Activated CD8-positive, alpha-beta memory T cell treated with anti-CD3 and anti-CD28 coated beads for 4 hours (primary cell): ENCODE measurements at regions not wholly inside any gene's neighbourhood (a gene's known extent, or its start where the extent isn't known, plus 50 kb on each side); places are given as distances from the start of the nearest gene placed in this dataset.
"Not testable (repeated sequence)": the region's sequence is repeated elsewhere in the genome, so short reads cannot be mapped to it uniquely, and the experiment has no call there.

Source experiments
- DNase-seq, 2 donors: peaks; one replicate each; pipeline ENCODE4 v3.0.0-alpha.2; 2020; ENCODE audit warnings: low read depth in 2 of 2

- DNase-seq: no peak
Measured at GRCh38 chr13:74574964-74575728, 440.9 kb upstream of the KLF12 start.

DNA sequence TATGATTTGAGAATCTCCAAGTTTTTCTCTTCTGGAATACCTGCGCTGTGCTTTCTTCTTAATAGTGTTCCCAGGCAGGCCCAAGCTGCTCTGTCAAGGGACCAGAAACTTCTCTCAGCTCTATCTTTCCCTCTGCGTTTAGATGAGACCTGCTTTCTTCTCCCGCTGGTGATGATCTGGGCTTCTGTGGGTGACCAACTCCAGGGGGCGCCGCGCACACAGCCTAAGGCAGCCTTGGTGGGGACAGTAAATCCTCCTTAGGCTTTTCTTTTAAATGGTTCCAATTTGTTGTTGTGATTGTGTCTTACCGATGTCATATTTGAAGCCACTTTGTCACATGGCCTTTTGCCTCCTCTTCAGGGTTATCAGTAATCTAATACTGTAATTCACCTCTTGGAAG, 439.4 kb upstream of the KLF12 start:
- DNase-seq: no peak

- DNase-seq: no peak
Measured at GRCh38 chr13:74571811-74572210, 437.6 kb upstream of the KLF12 start.

DNA sequence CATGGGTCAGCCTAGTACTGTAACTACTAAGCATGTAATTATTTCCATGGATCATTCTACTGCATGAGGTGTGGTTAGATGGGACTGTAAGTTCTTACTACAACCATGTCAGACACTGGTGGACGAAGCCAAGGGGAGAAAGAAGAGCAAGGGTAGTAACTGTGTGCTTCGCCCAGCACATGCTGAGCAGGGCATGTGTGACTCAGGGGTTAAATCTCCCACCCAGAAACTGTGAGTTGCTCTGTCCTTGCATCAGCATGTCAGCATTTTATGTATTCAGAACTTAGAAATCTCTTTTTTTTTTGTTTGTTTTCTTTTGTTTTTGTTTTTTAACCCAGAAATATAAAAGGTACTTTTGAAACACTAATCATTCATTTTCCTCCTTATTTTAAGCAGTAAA, 436.6 kb upstream of the KLF12 start:
- DNase-seq: no peak

DNA sequence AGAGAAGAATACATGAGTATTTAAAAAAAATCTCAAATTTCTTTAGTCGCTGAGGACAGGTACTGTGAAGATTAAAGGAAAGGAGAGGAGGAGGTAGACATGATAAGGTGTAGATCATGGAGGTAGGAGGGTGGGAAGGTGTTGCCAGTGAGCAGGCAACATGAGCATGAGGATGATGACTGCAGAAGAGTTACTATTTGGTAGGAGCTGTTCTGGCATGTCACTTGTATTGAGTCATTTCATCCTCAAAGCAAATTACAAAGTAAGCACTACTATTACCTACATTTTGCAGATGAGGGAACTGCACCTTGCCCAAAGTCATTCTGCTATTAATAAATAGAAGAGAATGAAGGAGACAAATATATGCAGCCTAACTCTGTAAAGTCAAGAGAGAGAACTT, 435.8 kb upstream of the KLF12 start:
- no peak for DNase-seq

DNA sequence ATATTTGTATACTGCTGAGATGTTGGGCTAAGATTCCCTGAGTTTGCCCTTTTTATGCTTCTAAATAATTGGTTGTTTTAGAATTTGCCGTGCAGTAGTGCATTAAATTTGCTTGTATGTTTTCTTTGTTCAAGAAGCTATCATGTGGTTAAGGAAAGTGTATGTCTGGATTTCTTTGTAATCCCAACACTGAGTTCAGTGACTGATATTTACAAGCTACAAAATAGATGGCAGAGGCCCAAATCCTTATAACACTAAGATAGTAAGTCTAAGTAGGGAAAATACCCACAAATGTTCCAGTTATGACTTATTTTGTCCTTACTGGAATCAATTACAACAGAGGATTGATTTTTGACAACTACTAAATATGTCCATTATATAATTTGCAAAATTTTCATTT, 435.0 kb upstream of the KLF12 start:
- DNase-seq: no peak

- DNase-seq: no peak
Measured at GRCh38 chr13:74567485-74567884, 433.3 kb upstream of the KLF12 start.

DNA sequence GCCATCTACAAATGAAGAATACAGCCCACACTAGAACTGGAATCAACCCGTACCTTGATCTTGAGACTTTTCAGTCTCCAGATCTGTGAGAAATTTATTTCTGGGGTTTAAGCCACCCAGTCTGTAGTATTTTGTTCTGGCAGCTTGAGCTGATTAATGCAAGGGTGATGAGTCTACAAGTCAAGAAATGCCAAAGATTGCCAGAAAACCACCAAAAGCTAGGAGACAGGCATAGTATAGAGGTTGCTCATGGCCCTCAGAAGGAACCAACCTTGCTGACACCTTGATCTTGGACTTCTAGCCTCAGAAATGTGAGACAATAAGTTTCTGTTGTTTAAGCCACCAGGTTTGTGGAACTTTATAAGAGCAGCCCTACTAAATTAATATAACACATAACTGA, 428.2 kb upstream of the KLF12 start:
- no peak for DNase-seq

- no peak for DNase-seq
Measured at GRCh38 chr13:74561155-74561554, 427.0 kb upstream of the KLF12 start.

DNA sequence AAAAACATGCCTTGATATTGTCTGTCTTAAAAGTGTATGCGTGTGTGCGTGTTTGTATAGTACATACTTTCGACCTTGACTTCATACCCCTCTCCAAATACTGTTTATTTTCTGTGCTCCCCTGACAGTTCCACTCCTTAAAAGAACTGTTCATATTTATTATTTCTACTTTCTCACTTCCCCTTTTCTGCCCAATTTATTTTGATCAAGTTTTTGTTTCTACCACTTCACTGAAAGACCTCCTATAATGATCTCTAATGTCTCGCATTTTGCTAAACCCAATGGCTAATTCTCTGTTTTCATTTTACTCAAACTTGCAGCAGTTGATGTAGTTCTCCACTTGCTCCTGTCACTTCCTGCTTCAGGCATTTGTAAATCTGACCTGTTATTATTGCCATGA, 426.1 kb upstream of the KLF12 start:
- DNase-seq: no peak

- no peak for DNase-seq
Measured at GRCh38 chr13:74557870-74558269, 423.7 kb upstream of the KLF12 start.

- DNase-seq: no peak
Measured at GRCh38 chr13:74555651-74556420, 421.6 kb upstream of the KLF12 start.

GRCh38 chr13:74555276-74555625, 421.0 kb upstream of the KLF12 start:
- DNase-seq: no peak

DNA sequence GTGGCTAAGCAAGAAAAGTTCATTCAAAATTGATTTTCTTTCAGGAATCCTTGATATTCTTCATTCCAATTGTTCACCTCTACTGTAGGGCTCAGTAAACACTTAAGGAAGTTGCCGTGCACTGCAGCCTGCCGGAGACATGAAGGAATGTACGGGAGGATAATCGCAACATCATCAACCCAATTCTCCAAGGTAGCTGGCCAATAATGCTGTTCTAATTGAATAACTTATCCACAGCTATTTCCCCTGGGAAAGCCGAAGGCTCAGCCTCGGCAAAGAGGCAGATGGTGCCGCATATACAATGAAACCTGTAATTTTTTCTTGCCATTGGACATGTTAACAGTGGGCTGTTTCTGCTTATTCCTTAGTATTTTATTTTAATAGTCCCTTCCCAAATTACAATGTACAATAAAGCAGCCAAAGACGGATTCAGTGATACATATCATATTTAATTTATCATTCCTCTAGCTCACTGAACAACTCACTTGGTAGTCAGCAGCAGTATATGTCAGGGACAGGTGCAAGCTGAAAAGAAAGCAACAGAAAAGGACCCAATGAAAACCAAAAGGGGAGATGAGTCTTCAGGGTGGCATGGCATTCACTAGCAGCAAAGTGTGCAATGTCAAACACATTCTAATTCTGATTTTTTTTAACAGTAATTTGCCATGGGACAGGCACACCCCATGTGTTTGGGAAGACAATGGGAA, 420.5 kb upstream of the KLF12 start:
- no peak for DNase-seq

DNA sequence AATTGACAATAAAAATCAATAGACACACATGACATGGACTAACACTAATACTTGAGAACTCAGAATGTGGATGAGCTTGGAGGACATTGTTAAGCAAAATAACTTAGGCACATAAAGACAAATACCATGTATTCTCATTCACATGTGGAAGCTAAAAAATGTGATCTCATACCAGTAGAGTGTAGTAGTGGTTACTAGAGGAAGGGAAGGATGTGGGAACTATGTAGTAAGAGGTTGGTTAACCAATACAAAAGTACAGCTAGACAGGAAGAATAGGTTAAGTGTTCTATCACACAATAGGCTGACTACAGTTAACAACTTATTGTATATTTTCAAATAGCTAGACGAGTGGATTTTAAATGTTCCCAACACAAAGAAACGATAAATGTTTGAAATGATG, 415.8 kb upstream of the KLF12 start:
- no peak for DNase-seq

DNA sequence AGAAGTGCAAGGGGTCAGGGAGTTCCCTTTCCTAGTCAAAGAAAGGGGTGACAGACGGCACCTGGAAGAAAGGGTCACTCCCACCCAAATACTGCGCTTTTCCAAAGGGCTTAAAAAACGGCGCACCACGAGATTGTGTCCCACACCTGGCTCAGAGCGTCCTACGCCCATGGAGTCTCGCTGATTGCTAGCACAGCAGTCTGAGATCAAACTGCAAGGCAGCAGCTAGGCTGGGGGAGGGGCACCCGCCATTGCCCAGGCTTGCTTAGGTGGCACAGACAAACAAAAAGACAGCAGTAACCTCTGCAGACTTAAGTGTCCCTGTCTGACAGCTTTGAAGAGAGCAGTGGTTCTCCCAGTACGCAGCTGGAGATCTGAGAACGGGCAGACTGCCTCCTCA, 402.4 kb upstream of the KLF12 start:
- DNase-seq: not testable (repeated sequence)

DNA sequence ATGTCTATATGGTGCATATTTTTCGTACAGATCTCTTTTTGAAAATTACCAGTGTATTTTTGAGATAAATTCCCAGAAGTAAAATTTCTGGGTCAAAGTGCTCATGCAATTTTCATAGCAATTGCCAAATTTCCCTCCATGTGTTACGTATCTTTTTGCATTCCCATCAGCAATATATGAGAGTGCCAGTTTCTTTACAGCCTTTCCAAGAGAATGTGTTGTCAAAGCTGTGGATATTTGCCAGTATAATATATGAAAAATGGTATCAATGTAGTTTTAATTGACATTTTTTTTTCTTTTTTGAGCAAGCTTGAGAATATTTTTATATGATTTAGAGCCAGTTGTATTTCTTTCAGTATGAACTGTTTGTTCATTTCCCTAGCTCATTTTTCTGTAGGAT, 399.0 kb upstream of the KLF12 start:
- DNase-seq: no peak

- DNase-seq: no peak
Measured at GRCh38 chr13:74530011-74530410, 395.8 kb upstream of the KLF12 start.

GRCh38 chr13:74528734-74529513, 394.7 kb upstream of the KLF12 start:
- DNase-seq: no peak

DNA sequence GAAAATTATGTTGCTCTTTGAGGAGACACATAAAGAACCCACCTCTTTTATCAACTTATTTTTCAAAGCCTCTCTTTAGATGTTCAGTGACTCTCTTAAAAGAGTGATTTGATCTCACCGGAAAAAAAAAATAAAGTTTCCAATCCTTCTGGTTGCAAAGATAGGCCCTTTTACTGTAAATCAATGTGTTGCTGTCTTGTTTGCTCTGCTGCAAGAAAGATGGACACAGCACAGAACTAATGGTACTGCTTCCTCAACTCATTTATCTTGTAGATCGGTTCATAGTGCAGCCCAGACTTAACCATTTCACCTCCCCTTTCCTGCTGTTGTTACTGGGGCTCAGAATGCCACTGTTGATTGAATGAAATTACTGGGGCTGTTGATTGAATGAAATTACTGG, 388.9 kb upstream of the KLF12 start:
- no peak for DNase-seq

GRCh38 chr13:74511523-74511922, 377.3 kb upstream of the KLF12 start:
- DNase-seq: no peak

- no peak for DNase-seq
Measured at GRCh38 chr13:74487091-74487722, 353.0 kb upstream of the KLF12 start.
